K562 (cell line): ENCODE measurements at regions not wholly inside any gene's neighbourhood (a gene's known extent, or its start where the extent isn't known, plus 50 kb on each side); places are given as distances from the start of the nearest gene placed in this dataset.

Source experiments
- BRD9 ChIP-seq: fragments of 450-650 bp; IDR thresholded peaks from 2 replicates; pipeline ENCODE4 v1.6.1; 2018; ENCODE audit warnings: low read depth; ENCODE audit not compliant: partially characterized antibody
- E2F1 ChIP-seq: sonication (generic); formaldehyde crosslinking; IDR thresholded peaks from 2 replicates; pipeline ENCODE4 v1.8.1; 2023; ENCODE audit warnings: mild to moderate bottlenecking, missing genetic modification reagents, moderate library complexity
- ETV5 ChIP-seq: sonication (generic); formaldehyde crosslinking; IDR thresholded peaks from 2 replicates; pipeline ENCODE4 v1.4.0; 2020; ENCODE audit warnings: low read depth, mild to moderate bottlenecking, missing genetic modification reagents
- NCOA6 ChIP-seq: fragments of 450-650 bp; IDR thresholded peaks from 2 replicates; pipeline ENCODE4 v1.6.1; 2017; ENCODE audit warnings: mild to moderate bottlenecking
- RERE ChIP-seq: sonication (generic); formaldehyde crosslinking; IDR thresholded peaks from 2 replicates; pipeline ENCODE4 v1.8.0; 2023; ENCODE audit warnings: missing genetic modification reagents, mild to moderate bottlenecking, borderline replicate concordance
- REST ChIP-seq, 2 experiments: fragments of 450-650 bp; formaldehyde crosslinking in 1 of 2; IDR thresholded peaks; 2 replicates each; pipeline versions ENCODE4 v1.4.0 to v1.6.1; 2014 to 2020; ENCODE audit warnings: mild to moderate bottlenecking in 2 of 2, borderline replicate concordance in 1 of 2, low read depth in 1 of 2
- STAT5B ChIP-seq: fragments of 250-450 bp; sonication (Bioruptor Pico); IDR thresholded peaks from 2 replicates; pipeline ENCODE4 v1.8.0; 2021; ENCODE audit warnings: mild to moderate bottlenecking, inconsistent platforms
- TAF7 ChIP-seq: fragments of 450-650 bp; IDR thresholded peaks from 2 replicates; pipeline ENCODE4 v1.6.1; 2016; ENCODE audit warnings: missing genetic modification characterization, missing compliant biosample characterization
- TOE1 ChIP-seq, 2 experiments: fragments of 450-650 bp in 1 of 2; sonication (generic) in 1 of 2; formaldehyde crosslinking in 1 of 2; IDR thresholded peaks; 2 replicates each; pipeline versions ENCODE4 v1.7.1 to v1.8.0; 2016 to 2022; ENCODE audit warnings: borderline replicate concordance in 2 of 2, mild to moderate bottlenecking in 2 of 2, antibody characterized with exemption in 1 of 2, inconsistent platforms in 1 of 2, low read depth in 1 of 2, missing genetic modification reagents in 1 of 2, moderate library complexity in 1 of 2
- ZNF830 ChIP-seq: fragments of 250-450 bp; sonication (Bioruptor Pico); IDR thresholded peaks from 2 replicates; pipeline ENCODE4 v1.5.0; 2021; ENCODE audit warnings: mild to moderate bottlenecking

GRCh38 chr2:42974721-42975717 is 182.6 kb upstream of the HAAO start (continued):
- peak; percentile 90 for TF ChIP-seq REST (IDR thresholded peaks at IDR 0.05; ENCODE audit: borderline replicate concordance)
- no peak for TF ChIP-seq REST (CRISPR knock-in tag; IDR thresholded peaks at IDR 0.05; ENCODE audit: low read depth)
- TF ChIP-seq NCOA6: no peak
- no peak for TF ChIP-seq TAF7 (tag)
- no peak for TF ChIP-seq RERE (CRISPR knock-in tag)
- TF ChIP-seq ETV5 (CRISPR knock-in tag): no peak
- no peak for TF ChIP-seq ZNF830 (CRISPR knock-in tag)
- peak; percentile 49 for TF ChIP-seq BRD9
- TF ChIP-seq STAT5B (CRISPR knock-in tag): no peak
- no peak for TF ChIP-seq E2F1 (CRISPR knock-in tag)
- peak; percentile 38; the same call in 1 of the 2 replicates for TF ChIP-seq TOE1 (IDR thresholded peaks at IDR 0.05; ENCODE audit: borderline replicate concordance)
- no peak for TF ChIP-seq TOE1 (CRISPR knock-in tag; IDR thresholded peaks at IDR 0.05; ENCODE audit: borderline replicate concordance, low read depth)
